ENCODE measurements at regions not wholly inside any gene's neighbourhood (a gene's known extent, or its start where the extent isn't known, plus 50 kb on each side); places are given as distances from the start of the nearest gene placed in this dataset.

DNA sequence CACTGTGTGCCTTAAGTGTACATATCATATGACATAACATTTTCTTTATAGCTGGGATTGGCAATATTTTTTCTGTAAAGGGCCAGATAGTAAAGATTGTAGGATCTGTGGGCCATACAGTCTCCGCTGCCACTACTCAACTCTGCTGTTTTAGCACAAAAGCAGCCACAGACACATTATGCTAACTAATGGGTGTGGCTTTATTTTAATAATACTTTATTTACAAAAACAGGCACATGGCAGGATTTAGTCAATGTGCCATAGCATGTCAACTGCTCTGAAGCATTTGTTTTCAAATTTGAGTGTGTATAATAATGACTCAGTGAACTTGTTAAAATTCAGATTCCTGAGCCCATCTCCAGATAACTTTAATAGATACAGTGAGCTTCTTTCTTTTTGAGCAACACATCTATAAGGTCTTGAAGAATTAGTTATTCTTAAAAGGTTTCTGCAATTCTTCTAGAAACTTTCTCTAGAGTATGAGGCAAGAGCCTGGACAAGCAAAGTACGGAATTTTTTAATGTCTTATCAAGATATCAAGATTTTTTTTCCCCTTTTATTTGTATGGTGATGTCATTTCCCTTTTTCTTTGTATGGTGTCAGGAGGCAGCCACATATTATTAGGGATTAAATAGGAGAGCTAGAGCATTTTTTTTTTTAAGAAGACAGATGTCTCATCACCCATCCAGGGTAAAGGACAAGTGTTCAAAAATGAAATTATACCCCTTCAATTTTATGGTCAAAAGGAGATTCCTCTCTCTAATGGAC is 518.3 kb downstream of the DHX35 start:
- DNase-seq (no peak), ATAC-seq (no peak)
- Histone ChIP-seq H3K4me1 (no peaks in the 10 kb centered on the region), H3K9me3 (no peaks in the 10 kb centered on the region), H3K27me3 (no peaks in the 10 kb centered on the region), H3K4me3 (no peak overlapping the region), H3K36me3 (replicated peaks in 1 of 2; ENCODE audit: insufficient read depth in 1 of 2, low read depth in 2 of 2) (no peaks in the 10 kb centered on the region), H3K27ac (no peak overlapping the region)
- TF ChIP-seq, protein P1, sequence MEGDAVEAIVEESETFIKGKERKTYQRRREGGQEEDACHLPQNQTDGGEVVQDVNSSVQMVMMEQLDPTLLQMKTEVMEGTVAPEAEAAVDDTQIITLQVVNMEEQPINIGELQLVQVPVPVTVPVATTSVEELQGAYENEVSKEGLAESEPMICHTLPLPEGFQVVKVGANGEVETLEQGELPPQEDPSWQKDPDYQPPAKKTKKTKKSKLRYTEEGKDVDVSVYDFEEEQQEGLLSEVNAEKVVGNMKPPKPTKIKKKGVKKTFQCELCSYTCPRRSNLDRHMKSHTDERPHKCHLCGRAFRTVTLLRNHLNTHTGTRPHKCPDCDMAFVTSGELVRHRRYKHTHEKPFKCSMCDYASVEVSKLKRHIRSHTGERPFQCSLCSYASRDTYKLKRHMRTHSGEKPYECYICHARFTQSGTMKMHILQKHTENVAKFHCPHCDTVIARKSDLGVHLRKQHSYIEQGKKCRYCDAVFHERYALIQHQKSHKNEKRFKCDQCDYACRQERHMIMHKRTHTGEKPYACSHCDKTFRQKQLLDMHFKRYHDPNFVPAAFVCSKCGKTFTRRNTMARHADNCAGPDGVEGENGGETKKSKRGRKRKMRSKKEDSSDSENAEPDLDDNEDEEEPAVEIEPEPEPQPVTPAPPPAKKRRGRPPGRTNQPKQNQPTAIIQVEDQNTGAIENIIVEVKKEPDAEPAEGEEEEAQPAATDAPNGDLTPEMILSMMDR (IDR thresholded peaks at IDR 0.05) = no peak
- TF ChIP-seq POLR2A (IDR thresholded peaks at IDR 0.05) = no peak
- WGBS, 2 donors = 65 to 73% methylated on average over 2 of the region's 2 CpGs
- intact Hi-C loops (cut with DNase I) = no loop called here

DNA sequence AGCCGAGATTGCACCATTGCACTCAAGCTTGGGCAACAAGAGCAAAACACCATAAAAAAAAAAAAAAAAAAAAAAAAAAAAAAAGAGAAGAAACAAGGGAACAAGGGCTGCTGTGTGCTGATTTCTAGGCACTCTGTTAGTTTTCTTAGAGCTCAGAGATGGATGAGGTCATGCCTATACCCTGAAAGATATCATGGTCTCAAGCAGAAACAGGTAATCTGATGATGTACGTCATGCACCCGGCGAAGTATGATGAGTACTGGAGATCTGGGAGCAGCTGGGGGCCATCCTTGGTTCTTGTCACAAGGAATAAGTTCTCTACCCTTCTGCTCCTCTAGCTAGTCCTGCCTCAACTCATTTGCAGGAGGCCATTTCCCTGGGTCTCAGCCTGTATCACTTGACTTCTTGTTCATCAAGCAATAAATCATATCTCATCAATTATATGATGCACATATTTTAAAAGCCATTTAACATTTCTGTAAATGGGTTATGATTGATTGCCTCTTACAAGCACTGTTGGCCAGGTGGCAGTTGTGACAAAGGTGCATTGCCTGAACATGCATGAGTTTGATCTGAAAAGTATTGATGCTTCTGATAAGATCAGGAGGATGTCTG is 517.2 kb downstream of the DHX35 start:
- intact Hi-C loops (cut with DNase I) = no loop called here
- WGBS, 2 donors = 65 to 72% methylated on average over 4 of the region's 4 CpGs
- ATAC-seq = no peak

DNA sequence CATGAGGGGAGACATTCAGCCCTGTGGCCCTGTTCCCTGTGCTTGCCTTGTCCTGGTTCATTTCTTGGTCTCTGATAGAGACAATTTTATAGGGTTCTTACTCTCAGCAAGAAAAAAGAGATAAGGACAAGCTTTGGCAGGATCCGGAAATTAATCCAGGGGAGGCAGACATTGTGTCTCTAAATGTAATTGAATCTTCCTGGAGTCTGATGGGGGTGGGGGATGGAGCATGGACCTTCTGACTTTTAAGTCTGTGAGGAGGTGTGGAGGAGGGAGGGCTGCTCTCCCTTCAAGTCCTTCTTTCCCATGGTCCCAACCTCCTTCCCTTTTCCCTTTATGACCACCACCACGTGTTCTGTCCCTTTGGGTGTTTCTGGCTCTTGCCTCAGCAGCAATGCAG is 512.7 kb downstream of the DHX35 start:
- Histone ChIP-seq H3K9me3 (no peaks in the 10 kb centered on the region), H3K4me1 (no peaks in the 10 kb centered on the region), H3K4me3 (no peak overlapping the region), H3K36me3 (replicated peaks in 1 of 2; ENCODE audit: insufficient read depth in 1 of 2, low read depth in 2 of 2) (no peaks in the 10 kb centered on the region), H3K27ac (no peak overlapping the region), H3K27me3 (no peaks in the 10 kb centered on the region)
- DNase-seq = no peak
- 61 to 79% methylated on average over 2 of the region's 2 CpGs for WGBS, 2 donors
- no peak for TF ChIP-seq POLR2A (IDR thresholded peaks at IDR 0.05)
- TF ChIP-seq, protein P1 (IDR thresholded peaks at IDR 0.05) = no peak
- intact Hi-C loops (cut with DNase I) = no loop called here
- no peak for ATAC-seq

More for the DNA sequence above, 517.2 kb downstream of the DHX35 start:
- Histone ChIP-seq H3K27ac (no peak overlapping the region), H3K36me3 (replicated peaks in 1 of 2; ENCODE audit: insufficient read depth in 1 of 2, low read depth in 2 of 2) (no peaks in the 10 kb centered on the region), H3K27me3 (no peaks in the 10 kb centered on the region), H3K9me3 (no peaks in the 10 kb centered on the region), H3K4me3 (no peak overlapping the region), H3K4me1 (no peaks in the 10 kb centered on the region)
- no peak for DNase-seq
- no peak for TF ChIP-seq POLR2A (IDR thresholded peaks at IDR 0.05)
- TF ChIP-seq, protein P1 (IDR thresholded peaks at IDR 0.05) = no peak

DNA sequence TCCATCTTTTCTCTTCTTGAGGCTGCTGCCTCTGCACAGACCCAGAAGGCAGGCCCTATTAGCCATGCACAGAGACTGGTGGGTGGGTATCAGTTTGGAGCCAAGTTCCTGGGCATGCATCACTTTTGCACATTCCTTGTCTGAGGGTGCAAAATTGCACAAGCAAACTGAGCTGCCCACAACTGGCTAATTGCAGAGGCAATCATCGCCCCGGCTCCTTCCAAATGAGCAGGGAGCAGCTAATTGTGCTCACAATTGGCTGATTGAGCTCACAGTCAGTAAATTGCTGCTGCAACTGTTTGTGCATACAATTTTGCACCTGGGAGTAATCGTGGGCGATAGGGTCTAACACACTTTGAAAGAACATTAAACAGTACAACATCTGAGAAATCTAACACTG is 511.4 kb downstream of the DHX35 start:
- no peak overlapping the region for H3K27ac ChIP-seq
- intact Hi-C loops (cut with DNase I) = no loop called here
- no peaks in the 10 kb centered on the region for H3K4me1 ChIP-seq
- no peaks in the 10 kb centered on the region for H3K27me3 ChIP-seq
- no peaks in the 10 kb centered on the region for H3K36me3 ChIP-seq (replicated peaks in 1 of 2; ENCODE audit: insufficient read depth in 1 of 2, low read depth in 2 of 2)
- 65 to 72% methylated on average over 4 of the region's 4 CpGs for WGBS, 2 donors
- TF ChIP-seq, protein P1 (IDR thresholded peaks at IDR 0.05) = no peak
- no peak for TF ChIP-seq POLR2A (IDR thresholded peaks at IDR 0.05)
- no peak overlapping the region for H3K4me3 ChIP-seq
- H3K9me3 ChIP-seq = no peaks in the 10 kb centered on the region
- no peak for DNase-seq
- ATAC-seq = no peak

Measured in body of pancreas (tissue), 4 donors.